ENCODE measurements at regions not wholly inside any gene's neighbourhood (a gene's known extent, or its start where the extent isn't known, plus 50 kb on each side); places are given as distances from the start of the nearest gene placed in this dataset.

- no peak for TF ChIP-seq POLR2A (IDR thresholded peaks at IDR 0.05)
- TF ChIP-seq POLR2AphosphoS5 (IDR thresholded peaks at IDR 0.05) = no peak
These were observed 175.3 kb upstream of the TCF4 start for GRCh38 chr18:55763298-55763697.

All from sigmoid colon (tissue), 4 donors.